Osteoblast (primary cell): ENCODE measurements at regions not wholly inside any gene's neighbourhood (a gene's known extent, or its start where the extent isn't known, plus 50 kb on each side); places are given as distances from the start of the nearest gene placed in this dataset.

Source experiments
- DNase-seq: peaks from one replicate; pipeline ENCODE4 v3.0.0; 2011; ENCODE audit warnings: low spot score, mixed read lengths; ENCODE audit not compliant: insufficient read length; ENCODE audit errors: missing footprints
- H2AFZ ChIP-seq: 2 replicates; pipeline ENCODE4 v1.6.0; 2011; ENCODE audit warnings: mild to moderate bottlenecking, low read length
- H3K27ac ChIP-seq: 2 replicates; pipeline ENCODE4 v1.5.1; 2011; ENCODE audit warnings: mild to moderate bottlenecking, low read depth, low read length, moderate library complexity
- H3K27me3 ChIP-seq: 2 replicates; pipeline ENCODE4 v1.6.0; 2012; ENCODE audit warnings: mild to moderate bottlenecking, control low read depth, inconsistent platforms, low read length, moderate library complexity; ENCODE audit not compliant: insufficient read depth
- H3K36me3 ChIP-seq: 2 replicates; pipeline ENCODE4 v1.5.1; 2011; ENCODE audit warnings: mild to moderate bottlenecking, low read length, control low read depth, moderate library complexity; ENCODE audit not compliant: insufficient read depth
- H3K4me1 ChIP-seq: 2 replicates; pipeline ENCODE4 v1.5.1; 2011; ENCODE audit warnings: mild to moderate bottlenecking, low read length, control low read depth, moderate library complexity; ENCODE audit not compliant: insufficient read depth
- H3K4me2 ChIP-seq: 2 replicates; pipeline ENCODE4 v1.6.0; 2011; ENCODE audit warnings: mild to moderate bottlenecking, low read length; ENCODE audit not compliant: insufficient read depth
- H3K4me3 ChIP-seq: fragments of 200-600 bp; sonication (generic); 3 replicates; pipeline ENCODE4 v1.5.1; 2012; ENCODE audit warnings: mild to moderate bottlenecking, low read length, inconsistent platforms; ENCODE audit not compliant: insufficient read depth
- H3K79me2 ChIP-seq: 2 replicates; pipeline ENCODE4 v1.6.0; 2012; ENCODE audit warnings: mild to moderate bottlenecking, low read length, control low read depth, inconsistent platforms; ENCODE audit not compliant: insufficient read depth
- H3K9me3 ChIP-seq: 2 replicates; pipeline ENCODE4 v1.5.1; 2011; ENCODE audit warnings: low read depth, low read length, control low read depth
- H4K20me1 ChIP-seq: 2 replicates; pipeline ENCODE4 v1.6.0; 2012; ENCODE audit warnings: mild to moderate bottlenecking, low read length, control low read depth; ENCODE audit not compliant: insufficient read depth
- TF ChIP-seq, protein P1 (sequence below): IDR thresholded peaks from 2 replicates; pipeline ENCODE4 v1.5.1; 2011; ENCODE audit warnings: mild to moderate bottlenecking, low read depth, low read length, moderate library complexity; ENCODE audit errors: extremely low read depth

DNA sequence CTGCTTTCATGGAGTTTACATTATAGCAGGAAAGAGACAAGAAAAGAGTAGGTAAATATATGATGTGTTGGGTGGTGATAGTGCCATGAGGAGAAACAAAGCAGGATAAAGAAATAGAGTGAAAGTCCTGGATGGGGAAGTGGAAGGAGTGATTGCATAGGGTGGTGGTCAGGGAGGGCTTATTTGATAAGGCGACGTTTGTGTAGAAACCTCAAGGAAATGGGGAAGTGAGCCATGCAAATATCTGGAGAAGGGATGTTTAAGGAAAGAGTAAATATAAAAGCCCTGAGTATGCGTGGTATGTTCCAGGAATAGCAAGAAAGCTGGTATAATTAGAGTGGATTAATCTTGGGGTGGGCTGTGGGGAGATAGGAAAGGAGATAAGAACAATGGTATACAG is 134.7 kb upstream of the SV2C start:
- Histone ChIP-seq H3K79me2 (no peaks in the 10 kb centered on the region), H2AFZ (no peak overlapping the region), H3K4me2 (no peak overlapping the region), H3K36me3 (no peaks in the 10 kb centered on the region), H3K27me3 (no peaks in the 10 kb centered on the region), H3K4me1 (no peaks in the 10 kb centered on the region), H4K20me1 (no peaks in the 10 kb centered on the region), H3K9me3 (no peaks in the 10 kb centered on the region), H3K4me3 (no peak overlapping the region), H3K27ac (no peak overlapping the region)
- TF ChIP-seq, protein P1, sequence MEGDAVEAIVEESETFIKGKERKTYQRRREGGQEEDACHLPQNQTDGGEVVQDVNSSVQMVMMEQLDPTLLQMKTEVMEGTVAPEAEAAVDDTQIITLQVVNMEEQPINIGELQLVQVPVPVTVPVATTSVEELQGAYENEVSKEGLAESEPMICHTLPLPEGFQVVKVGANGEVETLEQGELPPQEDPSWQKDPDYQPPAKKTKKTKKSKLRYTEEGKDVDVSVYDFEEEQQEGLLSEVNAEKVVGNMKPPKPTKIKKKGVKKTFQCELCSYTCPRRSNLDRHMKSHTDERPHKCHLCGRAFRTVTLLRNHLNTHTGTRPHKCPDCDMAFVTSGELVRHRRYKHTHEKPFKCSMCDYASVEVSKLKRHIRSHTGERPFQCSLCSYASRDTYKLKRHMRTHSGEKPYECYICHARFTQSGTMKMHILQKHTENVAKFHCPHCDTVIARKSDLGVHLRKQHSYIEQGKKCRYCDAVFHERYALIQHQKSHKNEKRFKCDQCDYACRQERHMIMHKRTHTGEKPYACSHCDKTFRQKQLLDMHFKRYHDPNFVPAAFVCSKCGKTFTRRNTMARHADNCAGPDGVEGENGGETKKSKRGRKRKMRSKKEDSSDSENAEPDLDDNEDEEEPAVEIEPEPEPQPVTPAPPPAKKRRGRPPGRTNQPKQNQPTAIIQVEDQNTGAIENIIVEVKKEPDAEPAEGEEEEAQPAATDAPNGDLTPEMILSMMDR, result no peak
- no peak for DNase-seq

DNA sequence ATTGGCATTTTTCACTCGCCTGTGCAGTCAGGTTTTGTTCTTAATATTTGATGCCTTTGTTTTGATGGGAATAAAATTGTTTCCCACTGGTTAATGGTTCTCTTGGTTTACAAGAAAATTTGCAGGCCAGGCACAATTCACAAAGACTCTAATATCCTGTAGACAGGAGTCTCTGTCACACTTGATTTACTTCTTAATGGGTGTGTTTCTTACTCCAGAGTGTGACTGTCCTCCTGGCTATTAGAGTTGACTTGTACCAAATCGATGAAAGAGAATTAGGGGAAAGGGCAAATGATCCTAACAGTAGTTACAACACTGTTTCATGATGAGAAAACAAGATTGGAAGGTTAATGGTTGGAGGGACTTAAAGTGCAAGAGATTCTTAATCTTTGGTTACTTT is 142.8 kb upstream of the SV2C start:
- H3K27me3 ChIP-seq, result no peaks in the 10 kb centered on the region
- H2AFZ ChIP-seq, result no peak overlapping the region
- no peak overlapping the region for H3K4me3 ChIP-seq
- H3K36me3 ChIP-seq, result no peaks in the 10 kb centered on the region
- no peak overlapping the region for H3K27ac ChIP-seq
- no peak overlapping the region for H3K4me2 ChIP-seq
- TF ChIP-seq, protein P1, result no peak
- H3K79me2 ChIP-seq, result no peaks in the 10 kb centered on the region
- no peak for DNase-seq
- H3K9me3 ChIP-seq, result no peaks in the 10 kb centered on the region
- no peaks in the 10 kb centered on the region for H4K20me1 ChIP-seq
- no peaks in the 10 kb centered on the region for H3K4me1 ChIP-seq

DNA sequence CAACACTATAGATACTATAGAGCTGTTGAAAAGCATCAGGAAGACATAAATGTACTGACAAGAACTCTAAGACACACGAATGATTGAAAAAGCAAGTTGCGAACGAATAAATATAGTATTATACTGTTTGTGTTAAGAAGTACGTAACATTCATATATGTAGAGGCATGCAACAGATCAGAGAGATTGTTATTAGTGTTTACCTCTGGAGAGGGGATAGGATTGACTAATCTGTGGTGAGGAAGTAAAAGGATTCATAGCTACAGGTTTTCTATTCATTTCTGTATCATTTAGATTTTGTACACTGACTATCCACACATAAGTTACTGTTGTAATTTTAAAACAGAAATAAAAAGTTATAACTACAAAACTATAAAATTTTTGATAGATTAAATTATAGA is 147.6 kb upstream of the SV2C start:
- TF ChIP-seq, protein P1, result no peak
- no peak overlapping the region for H3K4me2 ChIP-seq
- no peak overlapping the region for H3K27ac ChIP-seq
- no peak overlapping the region for H2AFZ ChIP-seq
- H3K9me3 ChIP-seq, result no peaks in the 10 kb centered on the region
- DNase-seq, result no peak
- no peak overlapping the region for H3K4me3 ChIP-seq
- H3K36me3 ChIP-seq, result no peaks in the 10 kb centered on the region
- H4K20me1 ChIP-seq, result no peaks in the 10 kb centered on the region
- H3K79me2 ChIP-seq, result no peaks in the 10 kb centered on the region
- no peaks in the 10 kb centered on the region for H3K4me1 ChIP-seq
- no peaks in the 10 kb centered on the region for H3K27me3 ChIP-seq

DNA sequence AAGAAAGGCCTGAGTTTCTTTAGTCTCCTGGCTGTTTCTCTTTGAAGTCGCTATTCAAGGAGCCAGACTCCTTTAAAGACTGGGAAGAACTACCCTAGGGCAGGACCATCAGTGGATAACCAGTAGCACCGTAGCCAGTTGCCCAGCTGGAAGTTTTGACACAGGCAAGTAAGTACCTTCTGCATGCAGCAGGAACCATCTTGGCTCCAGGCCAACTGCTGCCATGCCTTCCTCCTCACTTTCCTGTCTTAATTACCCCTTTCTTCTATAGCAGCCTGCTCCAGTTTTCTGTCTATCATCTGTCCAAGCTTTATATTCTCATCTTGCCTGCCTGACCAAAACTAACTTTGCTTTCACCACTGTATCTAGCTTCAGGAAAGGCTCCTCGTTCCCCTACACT is 149.7 kb upstream of the SV2C start:
- no peak for DNase-seq
- Histone ChIP-seq H2AFZ (no peak overlapping the region), H3K4me3 (no peak overlapping the region), H3K4me2 (no peak overlapping the region), H3K4me1 (no peaks in the 10 kb centered on the region), H3K36me3 (no peaks in the 10 kb centered on the region), H3K9me3 (no peaks in the 10 kb centered on the region), H4K20me1 (no peaks in the 10 kb centered on the region), H3K79me2 (no peaks in the 10 kb centered on the region), H3K27me3 (no peaks in the 10 kb centered on the region), H3K27ac (no peak overlapping the region)
- TF ChIP-seq, protein P1, result no peak
